ENCODE measurements at regions not wholly inside any gene's neighbourhood (a gene's known extent, or its start where the extent isn't known, plus 50 kb on each side); places are given as distances from the start of the nearest gene placed in this dataset.
A peak's percentile ranks its signal among the peaks of the same experiment; 100 is the strongest.

DNA sequence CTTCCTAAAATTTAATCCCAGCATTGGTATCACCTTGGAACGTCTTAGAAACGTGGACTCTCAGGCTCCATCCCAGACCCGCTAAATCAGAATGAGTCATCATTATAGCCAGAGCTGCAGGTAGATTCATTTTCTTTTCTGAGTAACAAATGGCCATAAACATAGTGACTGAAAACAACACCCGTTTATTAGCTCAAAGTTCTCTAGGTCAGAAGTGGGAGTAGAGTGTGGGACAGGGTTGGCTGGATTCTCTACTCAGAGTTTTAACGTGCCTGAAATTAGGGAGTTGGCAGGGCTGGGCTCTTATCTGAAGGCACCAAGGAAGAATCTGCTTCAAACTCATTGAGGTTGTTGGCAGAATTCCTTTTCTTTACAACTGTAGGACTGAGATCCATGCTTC is 101.8 kb upstream of the C1QTNF7 start:
- intact Hi-C loops (cut with DNase I) = no loop called here

DNA sequence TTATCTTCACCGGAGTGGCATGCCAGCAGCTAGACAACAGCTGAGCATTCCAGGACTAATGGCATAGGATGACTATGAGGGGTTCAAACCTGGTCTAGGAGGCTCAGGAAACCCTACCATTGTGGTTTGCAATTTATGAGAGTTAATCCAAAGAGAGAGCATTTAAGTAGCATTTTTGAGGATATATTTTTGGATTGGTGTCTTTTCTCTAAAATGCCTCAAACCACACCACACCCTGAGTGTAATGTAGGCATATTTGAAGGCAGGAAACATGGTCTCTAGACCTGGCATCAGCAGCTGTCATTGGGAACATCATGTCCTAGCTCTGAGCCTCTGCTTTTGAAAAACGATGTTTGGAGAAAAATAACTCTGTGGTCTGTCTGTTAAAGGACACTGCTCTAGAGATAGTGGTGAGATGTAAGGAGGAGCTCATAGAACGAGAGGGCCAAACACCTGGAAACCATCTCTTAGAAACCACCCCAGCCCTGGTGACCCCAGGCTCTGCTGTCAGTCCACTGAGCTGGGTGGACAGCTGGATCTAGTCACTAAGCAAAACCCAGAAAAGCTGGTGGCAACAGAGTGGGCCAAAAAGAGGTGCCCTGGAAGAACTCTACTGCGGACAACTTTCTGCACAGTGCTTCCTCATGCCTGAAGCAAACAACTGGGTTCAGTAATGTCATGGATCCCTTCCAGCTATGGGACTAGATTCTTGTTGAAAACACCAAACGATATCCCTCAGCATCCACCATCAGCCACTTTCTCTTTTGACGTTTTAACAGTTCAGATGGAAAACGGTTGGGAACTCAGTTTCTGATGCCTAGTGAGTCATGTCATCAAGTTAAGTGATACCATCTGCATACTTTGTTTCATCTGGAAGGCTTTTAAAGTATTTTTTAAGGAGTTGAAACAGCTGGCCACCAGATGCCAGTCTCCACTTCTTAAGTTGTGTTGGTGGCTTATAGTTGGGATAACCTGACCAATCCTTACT is 100.2 kb upstream of the C1QTNF7 start:
- Histone ChIP-seq H3K27ac (ENCODE audit: low read depth in 2 of 2, low read length in 2 of 2) (no peak overlapping the region), H3K9me3 (ENCODE audit: control insufficient read depth in 2 of 3, insufficient read depth in 1 of 3, low read length in 3 of 3) (no peaks in the 10 kb centered on the region), H3K4me3 (ENCODE audit: low read length in 3 of 3) (no peak overlapping the region), H3K27me3 (ENCODE audit: control insufficient read depth, insufficient read depth, low read length) (no peaks in the 10 kb centered on the region), H3K4me1 (ENCODE audit: control insufficient read depth in 2 of 3, insufficient read depth in 2 of 3, low read depth in 1 of 3, low read length in 3 of 3) (peaks cover 0 to 2% (median 0%) of the 10 kb centered on the region in 3 donors), H3K36me3 (ENCODE audit: control insufficient read depth in 2 of 3, insufficient read depth in 3 of 3, low read length in 3 of 3) (no peaks in the 10 kb centered on the region), H3K9ac (ENCODE audit: low read length in 3 of 3) (no peak overlapping the region)
- intact Hi-C loops (cut with DNase I) = no loop called here
- TF ChIP-seq, protein P1, sequence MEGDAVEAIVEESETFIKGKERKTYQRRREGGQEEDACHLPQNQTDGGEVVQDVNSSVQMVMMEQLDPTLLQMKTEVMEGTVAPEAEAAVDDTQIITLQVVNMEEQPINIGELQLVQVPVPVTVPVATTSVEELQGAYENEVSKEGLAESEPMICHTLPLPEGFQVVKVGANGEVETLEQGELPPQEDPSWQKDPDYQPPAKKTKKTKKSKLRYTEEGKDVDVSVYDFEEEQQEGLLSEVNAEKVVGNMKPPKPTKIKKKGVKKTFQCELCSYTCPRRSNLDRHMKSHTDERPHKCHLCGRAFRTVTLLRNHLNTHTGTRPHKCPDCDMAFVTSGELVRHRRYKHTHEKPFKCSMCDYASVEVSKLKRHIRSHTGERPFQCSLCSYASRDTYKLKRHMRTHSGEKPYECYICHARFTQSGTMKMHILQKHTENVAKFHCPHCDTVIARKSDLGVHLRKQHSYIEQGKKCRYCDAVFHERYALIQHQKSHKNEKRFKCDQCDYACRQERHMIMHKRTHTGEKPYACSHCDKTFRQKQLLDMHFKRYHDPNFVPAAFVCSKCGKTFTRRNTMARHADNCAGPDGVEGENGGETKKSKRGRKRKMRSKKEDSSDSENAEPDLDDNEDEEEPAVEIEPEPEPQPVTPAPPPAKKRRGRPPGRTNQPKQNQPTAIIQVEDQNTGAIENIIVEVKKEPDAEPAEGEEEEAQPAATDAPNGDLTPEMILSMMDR (IDR thresholded peaks at IDR 0.05; ENCODE audit: borderline replicate concordance, extremely low read depth, insufficient read depth) = no peak
- no peak for FAIRE-seq
- peak in 2 of 5 donors; percentile 67 to 94 for DNase-seq

More for the DNA sequence above, 101.8 kb upstream of the C1QTNF7 start:
- peaks cover 0 to 2% (median 0%) of the 10 kb centered on the region in 3 donors for H3K4me1 ChIP-seq (ENCODE audit: control insufficient read depth in 2 of 3, insufficient read depth in 2 of 3, low read depth in 1 of 3, low read length in 3 of 3)
- no peaks in the 10 kb centered on the region for H3K27me3 ChIP-seq (ENCODE audit: control insufficient read depth, insufficient read depth, low read length)
- no peak for FAIRE-seq
- no peak overlapping the region for H3K27ac ChIP-seq (ENCODE audit: low read depth in 2 of 2, low read length in 2 of 2)
- H3K9me3 ChIP-seq (ENCODE audit: control insufficient read depth in 2 of 3, insufficient read depth in 1 of 3, low read length in 3 of 3) = no peaks in the 10 kb centered on the region
- H3K4me3 ChIP-seq (ENCODE audit: low read length in 3 of 3) = no peak overlapping the region
- no peak for DNase-seq
- TF ChIP-seq, protein P1 (IDR thresholded peaks at IDR 0.05; ENCODE audit: borderline replicate concordance, extremely low read depth, insufficient read depth) = no peak
- H3K36me3 ChIP-seq (ENCODE audit: control insufficient read depth in 2 of 3, insufficient read depth in 3 of 3, low read length in 3 of 3) = no peaks in the 10 kb centered on the region
- no peak overlapping the region for H3K9ac ChIP-seq (ENCODE audit: low read length in 3 of 3)

DNA sequence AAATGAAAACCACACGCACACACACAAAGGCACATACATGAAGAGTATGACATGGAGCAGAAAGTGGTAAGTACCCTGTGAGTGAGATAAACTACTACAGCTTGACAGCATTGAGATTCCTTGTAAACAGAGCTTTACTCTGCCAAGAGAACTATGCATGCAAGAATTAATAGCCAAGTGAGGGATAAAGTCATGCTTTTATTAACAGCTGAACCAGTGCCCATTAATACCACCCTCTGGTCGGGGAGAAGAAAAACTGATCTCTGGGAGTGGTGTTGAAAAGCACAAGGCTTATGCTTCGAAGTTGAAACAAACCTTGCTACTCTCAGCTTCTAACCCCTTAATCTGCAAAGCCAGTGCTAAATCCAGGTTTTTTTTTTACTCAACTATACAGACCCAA is 95.9 kb upstream of the C1QTNF7 start:
- TF ChIP-seq, protein P1 (IDR thresholded peaks at IDR 0.05; ENCODE audit: borderline replicate concordance, extremely low read depth, insufficient read depth) = no peak
- no peak overlapping the region for H3K4me3 ChIP-seq (ENCODE audit: low read length in 3 of 3)
- no peaks in the 10 kb centered on the region for H3K27me3 ChIP-seq (ENCODE audit: control insufficient read depth, insufficient read depth, low read length)
- DNase-seq (no peak), FAIRE-seq (no peak)
- intact Hi-C loops (cut with DNase I) = no loop called here
- H3K27ac ChIP-seq (ENCODE audit: low read depth in 2 of 2, low read length in 2 of 2) = no peak overlapping the region
- H3K36me3 ChIP-seq (ENCODE audit: control insufficient read depth in 2 of 3, insufficient read depth in 3 of 3, low read length in 3 of 3) = no peaks in the 10 kb centered on the region
- no peaks in the 10 kb centered on the region for H3K9me3 ChIP-seq (ENCODE audit: control insufficient read depth in 2 of 3, insufficient read depth in 1 of 3, low read length in 3 of 3)
- no peak overlapping the region for H3K9ac ChIP-seq (ENCODE audit: low read length in 3 of 3)
- H3K4me1 ChIP-seq (ENCODE audit: control insufficient read depth in 2 of 3, insufficient read depth in 2 of 3, low read depth in 1 of 3, low read length in 3 of 3) = peaks cover 2 to 4% (median 3%) of the 10 kb centered on the region in 3 donors
